ENCODE measurements at regions not wholly inside any gene's neighbourhood (a gene's known extent, or its start where the extent isn't known, plus 50 kb on each side); places are given as distances from the start of the nearest gene placed in this dataset.
"Not testable (repeated sequence)": the region's sequence is repeated elsewhere in the genome, so short reads cannot be mapped to it uniquely, and the experiment has no call there.

DNA sequence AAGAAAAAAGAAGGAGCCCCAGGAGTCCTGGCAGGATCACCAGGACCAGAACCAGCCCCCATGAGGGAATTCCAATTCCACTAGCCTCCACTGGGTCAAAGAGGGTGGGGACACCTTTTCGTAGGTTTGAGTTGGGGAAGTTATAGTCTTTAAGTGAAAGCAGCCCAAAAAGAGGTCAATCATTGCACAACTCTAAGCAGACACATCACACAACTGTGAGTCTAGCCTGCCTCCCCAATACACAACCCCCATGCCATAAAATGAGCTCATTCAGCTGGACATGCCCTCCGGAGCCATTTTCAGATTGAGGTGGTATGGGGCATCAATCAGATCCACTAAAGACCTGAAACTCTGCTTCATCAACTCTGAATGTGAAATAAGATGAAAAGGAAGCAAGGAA lies 179.9 kb downstream of the NPHP4 start:
- no peak for DNase-seq

DNA sequence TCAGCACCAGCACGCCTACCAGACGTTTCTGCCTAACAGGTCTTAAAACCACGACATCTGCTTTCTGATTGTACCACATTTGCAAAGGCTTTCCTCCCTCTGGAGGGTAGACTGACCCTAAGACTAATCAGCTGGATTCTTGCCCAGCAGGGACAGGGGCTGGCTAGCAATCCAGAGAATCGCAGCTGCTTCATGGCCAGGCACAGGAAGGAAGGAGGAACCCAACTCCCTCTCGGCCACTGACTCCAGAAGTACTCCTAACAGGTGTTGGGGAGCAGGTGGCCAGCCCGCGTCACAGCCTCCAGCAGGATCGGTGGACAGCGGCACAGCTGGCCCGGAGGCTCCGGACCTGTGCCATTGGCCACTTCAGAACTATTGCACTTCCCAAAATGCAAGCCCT lies 180.8 kb downstream of the NPHP4 start:
- no peak for DNase-seq

DNA sequence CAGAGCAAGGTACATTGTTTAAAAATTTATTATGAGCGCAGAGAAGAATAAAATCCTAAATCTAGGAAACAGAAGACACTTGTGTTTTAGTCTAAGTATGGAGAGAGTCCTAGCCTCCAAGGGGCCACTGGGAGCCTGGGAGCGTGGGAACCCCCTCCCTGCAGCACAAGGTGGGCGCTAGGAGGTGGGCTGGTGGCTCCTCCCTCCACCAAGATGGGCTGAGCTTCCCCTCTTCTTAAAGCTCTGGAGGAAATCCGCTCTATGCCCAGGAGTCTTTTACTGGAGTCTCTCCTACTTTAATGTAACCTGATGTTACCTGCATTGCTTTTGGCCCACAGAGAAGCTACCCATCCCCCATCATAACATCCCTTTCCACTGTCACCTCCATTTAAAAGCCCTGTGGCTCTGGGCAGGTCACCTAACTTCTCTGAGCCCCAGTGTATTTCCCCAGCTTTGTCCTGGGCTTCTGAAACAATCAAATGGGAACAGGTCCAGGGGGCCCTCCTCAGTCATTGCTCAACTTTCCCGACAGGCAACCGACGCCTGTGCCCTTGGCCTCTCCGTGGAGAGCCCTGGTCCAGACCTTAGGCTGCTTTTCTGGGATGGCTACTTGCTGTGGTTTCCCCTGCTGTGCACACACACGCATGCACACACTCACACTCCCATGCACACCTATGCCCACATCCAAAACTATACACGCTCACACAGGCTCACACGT lies 181.5 kb downstream of the NPHP4 start:
- no peak for DNase-seq

DNA sequence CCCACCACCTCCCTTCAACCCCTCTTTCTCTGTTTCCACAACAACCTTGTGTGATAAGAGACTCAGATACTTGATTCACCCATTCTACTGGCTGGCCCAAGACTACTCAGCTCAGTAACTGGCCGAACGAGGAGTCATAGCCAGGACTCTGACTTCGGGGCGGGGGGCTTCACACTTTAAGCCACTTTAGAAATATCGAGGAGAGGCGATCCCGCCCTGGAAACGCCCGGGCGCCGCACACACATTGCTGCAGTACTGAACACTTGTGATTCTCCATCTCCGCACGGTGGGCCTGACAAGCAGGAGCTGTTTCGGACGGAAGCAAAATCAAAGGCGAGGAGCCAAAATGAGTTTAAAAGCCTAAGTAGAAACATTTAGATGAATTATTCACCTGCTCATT lies 182.1 kb downstream of the NPHP4 start:
- DNase-seq = no peak

GRCh38 chr1:5809207-5809788 lies 182.9 kb downstream of the NPHP4 start:
- DNase-seq = no peak

DNA sequence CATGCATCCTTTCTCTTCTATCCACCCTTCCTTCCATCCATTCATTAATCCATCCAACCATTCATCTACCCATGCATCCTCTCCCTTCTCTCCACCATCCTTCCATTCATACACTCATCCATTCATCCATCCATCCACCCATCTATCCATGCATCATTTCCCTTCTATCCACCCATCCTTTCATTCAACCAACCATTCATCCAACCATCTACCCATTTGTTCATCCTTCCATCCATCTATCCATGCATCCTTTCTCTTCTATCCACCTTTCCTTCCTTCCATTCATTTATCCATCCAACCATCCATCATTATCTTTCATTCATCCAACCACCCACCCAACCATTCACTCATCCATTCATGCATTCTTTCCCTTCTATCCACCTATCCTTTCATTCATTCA lies 188.4 kb downstream of the NPHP4 start:
- DNase-seq = no peak

DNA sequence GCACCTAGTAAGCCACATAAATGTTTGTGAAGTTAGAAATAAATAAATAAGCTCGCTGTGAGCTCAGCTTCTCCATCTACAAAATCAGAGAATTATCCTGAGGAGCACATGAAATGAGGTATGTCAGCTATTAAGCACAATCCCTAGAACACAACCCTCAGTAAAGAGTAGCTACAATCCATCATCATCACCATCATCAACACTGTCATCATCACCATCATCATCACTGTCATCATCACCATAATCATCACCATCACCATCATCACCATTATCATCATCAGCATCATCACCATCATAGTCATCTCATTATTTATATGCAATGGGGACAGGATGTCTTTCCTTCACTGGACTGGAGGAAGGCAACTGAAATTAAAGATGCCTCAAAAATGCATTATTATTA lies 189.6 kb downstream of the NPHP4 start:
- no peak for DNase-seq

DNA sequence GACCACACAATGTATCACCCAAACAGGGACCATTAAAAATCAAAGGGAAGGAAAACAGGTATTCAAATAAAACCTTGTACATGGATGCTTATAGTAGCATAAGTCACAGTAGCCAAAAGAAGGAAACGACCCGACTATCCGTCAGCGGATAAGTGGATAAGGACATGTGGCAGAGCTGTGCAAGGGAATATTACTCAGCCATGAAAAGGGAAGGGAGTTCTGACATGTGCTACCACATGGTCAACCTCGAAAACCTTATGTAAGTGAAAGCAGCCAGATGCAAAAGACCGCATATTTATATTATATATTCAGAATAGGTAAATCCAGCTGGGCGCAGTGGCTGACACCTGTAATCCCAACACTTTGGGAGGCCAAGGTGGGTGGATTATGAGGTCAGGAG lies 193.3 kb downstream of the NPHP4 start:
- DNase-seq = no peak

DNA sequence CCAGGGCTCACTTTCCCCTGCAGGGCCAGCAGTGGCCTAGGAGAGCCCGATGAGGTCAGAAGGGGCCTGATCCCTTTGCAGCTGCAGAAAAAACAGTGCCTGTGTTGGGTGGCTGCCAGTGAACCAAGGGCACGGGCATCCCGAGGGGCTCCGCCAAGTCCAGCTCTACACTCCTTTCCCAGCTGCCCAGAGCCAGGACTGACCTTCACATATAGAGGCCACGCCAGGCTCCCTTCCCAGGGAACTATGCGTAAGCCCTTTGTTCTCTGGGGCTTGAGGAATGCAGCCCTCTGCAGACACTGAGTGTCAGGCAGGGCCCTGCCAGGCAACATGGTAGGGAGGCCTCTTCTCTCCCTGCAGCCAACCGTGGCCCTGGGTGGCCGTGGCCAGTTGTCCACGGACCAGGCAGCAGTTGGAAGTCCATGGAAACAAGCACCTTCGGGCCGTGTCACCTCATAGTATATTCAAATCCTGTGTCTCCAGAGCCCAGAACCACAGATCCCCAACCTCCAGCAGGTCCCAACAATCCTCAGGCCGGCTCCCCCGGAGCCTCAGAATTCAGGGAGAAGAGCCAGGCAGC lies 194.0 kb downstream of the NPHP4 start:
- DNase-seq = no peak

DNA sequence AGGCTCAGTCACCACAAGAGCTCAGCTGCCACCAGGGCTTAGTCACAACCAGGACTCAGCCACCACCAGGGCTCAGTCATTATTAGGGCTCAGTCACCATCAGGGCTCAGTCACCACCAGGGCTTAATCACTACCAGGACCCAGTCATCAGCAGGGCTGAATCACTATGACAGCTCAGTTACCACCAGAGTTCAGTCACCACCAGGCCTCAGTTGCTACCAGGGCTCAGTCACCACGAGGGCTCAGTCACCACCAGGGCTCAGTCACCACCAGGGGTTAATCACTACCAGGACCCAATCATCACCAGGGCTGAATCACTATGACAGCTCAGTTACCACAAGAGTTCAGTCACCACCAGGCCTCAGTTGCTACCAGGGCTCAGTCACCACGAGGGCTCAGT lies 196.2 kb downstream of the NPHP4 start:
- no peak for DNase-seq

- no peak for DNase-seq
Measured at GRCh38 chr1:5794279-5794678, 197.9 kb downstream of the NPHP4 start.

- no peak for DNase-seq
Measured at GRCh38 chr1:5793516-5793915, 198.7 kb downstream of the NPHP4 start.

- DNase-seq = no peak
Measured at GRCh38 chr1:5781079-5781478, 211.1 kb downstream of the NPHP4 start.

DNA sequence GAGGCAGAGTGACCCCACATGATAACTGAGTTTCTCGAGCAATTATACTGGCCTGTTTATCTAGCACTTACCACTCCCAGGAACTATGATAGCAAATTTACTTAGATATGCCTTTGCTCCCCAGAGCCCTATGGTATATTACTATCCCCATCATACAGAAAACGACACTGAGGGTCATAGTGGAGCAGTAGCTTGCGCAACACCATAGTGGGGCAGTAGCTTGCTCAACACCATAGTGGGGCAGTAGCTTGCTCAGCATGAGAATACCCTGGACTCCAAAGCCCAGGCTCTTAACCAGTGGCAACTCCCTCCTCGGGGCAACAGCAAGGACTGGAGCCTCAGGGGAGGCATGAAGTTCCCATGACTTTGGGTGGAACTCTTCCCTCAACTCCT lies 211.9 kb downstream of the NPHP4 start:
- DNase-seq = no peak

- no peak for DNase-seq
Measured at GRCh38 chr1:5779608-5780323, 212.5 kb downstream of the NPHP4 start.

DNA sequence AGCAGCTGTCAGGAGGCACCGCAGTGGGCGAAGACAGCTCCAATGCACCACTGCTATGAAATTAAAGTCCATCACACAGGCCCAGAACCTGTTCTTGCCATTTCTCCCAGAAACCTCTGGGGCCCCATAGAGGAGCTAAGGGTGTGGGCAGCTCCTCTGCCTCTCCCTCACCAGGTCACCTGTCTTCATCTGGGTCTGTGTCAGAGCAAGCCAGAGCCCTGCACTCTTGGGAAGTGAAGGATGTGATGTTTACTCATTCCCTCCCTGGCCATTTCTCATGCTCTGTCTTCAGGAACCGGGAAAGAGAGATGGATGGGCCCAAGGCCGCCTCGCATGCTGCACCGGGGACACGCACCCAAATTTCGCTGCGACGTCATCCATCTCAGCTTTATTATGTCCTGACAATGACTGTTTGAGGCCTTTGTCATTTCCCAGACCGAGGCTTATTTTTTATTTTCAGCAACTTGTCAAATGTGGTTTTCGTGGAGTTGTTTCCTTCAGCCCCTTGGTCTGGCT lies 216.1 kb downstream of the NPHP4 start:
- no peak for DNase-seq

DNA sequence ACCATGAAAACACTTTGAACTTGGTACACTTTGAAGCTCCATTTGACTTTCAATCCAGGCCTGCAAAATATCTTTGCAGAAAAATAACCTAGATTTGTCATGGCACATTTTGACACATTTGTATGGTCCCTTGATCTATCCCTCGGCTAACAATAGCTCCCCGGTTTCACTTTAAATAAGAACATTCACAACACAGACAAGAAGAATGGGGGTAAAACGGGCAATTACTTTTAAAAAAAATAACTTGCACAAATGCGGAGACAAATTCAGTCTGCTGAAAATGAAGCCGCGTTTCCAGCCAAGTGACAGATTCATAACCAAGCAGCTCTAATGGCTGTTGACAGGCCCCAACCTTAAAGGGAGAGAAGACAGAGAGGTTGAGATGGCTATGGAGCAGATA lies 218.2 kb downstream of the NPHP4 start:
- no peak for DNase-seq

DNA sequence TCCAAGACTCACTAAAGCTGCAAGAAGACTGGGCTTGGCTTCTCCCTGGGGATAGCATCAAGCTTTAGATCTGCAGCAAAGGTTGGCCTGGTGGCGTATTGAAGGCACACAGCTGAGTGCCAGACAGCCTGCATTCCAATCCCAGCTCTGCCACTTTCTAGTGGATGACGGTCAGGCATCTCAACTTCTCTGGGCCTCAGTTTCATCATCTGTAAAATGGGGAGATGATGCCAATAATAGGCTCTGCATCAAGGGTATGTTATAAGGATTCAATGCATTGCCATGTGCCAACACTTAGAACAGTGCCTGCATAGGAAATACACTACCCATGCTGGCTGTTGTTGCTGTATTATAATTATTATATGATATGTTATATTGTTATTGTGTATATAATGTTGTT lies 220.4 kb downstream of the NPHP4 start:
- no peak for DNase-seq

GRCh38 chr1:5770981-5771765 lies 221.1 kb downstream of the NPHP4 start:
- DNase-seq = no peak

DNA sequence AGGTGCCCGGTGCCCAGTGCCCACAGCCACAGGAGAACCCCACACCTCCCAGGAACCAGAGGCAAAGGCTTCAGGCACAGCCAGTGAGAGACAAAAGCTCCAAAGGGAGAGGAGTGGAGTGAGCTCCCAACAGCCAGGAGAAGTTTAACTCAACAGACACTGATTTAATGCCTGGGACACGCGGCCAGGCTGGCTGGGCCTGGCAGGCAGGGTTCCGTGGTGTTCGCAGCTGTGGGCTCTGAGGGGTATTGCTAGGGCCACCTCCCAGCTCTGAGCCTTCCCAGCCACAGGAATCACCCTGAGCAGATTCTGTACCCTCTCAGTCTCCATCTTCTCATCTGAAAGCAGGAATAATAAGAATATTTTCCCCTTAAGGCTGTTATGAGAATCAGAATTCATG lies 222.5 kb downstream of the NPHP4 start:
- DNase-seq = no peak

GRCh38 chr1:5769146-5769545 lies 223.1 kb downstream of the NPHP4 start:
- no peak for DNase-seq

DNA sequence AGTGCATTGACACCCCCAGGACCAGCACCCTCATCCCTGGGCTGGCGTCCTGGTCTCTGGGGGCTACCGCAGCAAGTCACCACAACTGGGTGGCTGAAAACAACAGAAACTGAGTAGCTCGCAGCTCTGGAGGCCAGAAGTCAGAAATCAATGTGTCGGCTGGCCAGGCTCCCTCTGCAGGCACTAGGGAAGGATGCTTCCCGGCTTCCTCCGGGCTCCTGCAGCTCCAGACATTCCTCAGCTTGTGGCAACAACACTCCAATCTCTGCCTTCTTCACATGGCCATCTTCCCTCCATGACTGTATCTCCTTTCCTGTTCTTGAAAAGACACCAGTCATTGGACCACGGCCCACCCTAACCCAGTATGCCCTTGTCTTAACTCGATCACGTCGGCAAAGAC lies 224.2 kb downstream of the NPHP4 start:
- DNase-seq = no peak

- not testable (repeated sequence) for DNase-seq
Measured at GRCh38 chr1:5766996-5767395, 225.2 kb downstream of the NPHP4 start.
